Liver (tissue), 8 donors: ENCODE measurements at regions not wholly inside any gene's neighbourhood (a gene's known extent, or its start where the extent isn't known, plus 50 kb on each side); places are given as distances from the start of the nearest gene placed in this dataset.

ENCODE experiments used
- DNase-seq: peaks from one replicate; pipeline ENCODE4 v3.0.0-alpha.2; 2017; ENCODE audit warnings: low spot score
- H3K27ac ChIP-seq, 2 donors: one replicate each; pipeline ENCODE4 v1.7.0; 2013; ENCODE audit warnings: inconsistent platforms in 2 of 2, low read length in 2 of 2, control low read depth in 1 of 2, low read depth in 1 of 2, mild to moderate bottlenecking in 1 of 2
- H3K27me3 ChIP-seq, 4 donors: one replicate each; pipeline versions ENCODE4 v1.6.1 to v1.7.0; 2013; ENCODE audit warnings: low read length in 3 of 4, inconsistent platforms in 1 of 4, mild to moderate bottlenecking in 1 of 4, moderate library complexity in 1 of 4; ENCODE audit not compliant: control insufficient read depth in 4 of 4, insufficient read depth in 4 of 4
- H3K36me3 ChIP-seq, 4 donors: one replicate each; pipeline versions ENCODE4 v1.6.1 to v1.7.0; 2013; ENCODE audit warnings: low read length in 3 of 4, mild to moderate bottlenecking in 3 of 4, low read depth in 1 of 4, moderate library complexity in 1 of 4; ENCODE audit not compliant: control insufficient read depth in 4 of 4, insufficient read depth in 3 of 4
- H3K4me1 ChIP-seq, 4 donors: one replicate each; pipeline versions ENCODE4 v1.6.1 to v1.7.0; 2013; ENCODE audit warnings: low read length in 3 of 4, mild to moderate bottlenecking in 3 of 4, moderate library complexity in 1 of 4; ENCODE audit not compliant: control insufficient read depth in 4 of 4, insufficient read depth in 4 of 4
- H3K4me3 ChIP-seq, 3 donors: one replicate each; pipeline versions ENCODE4 v1.6.1 to v1.7.0; 2013; ENCODE audit warnings: low read length in 3 of 3, control low read depth in 1 of 3, low read depth in 1 of 3, mild to moderate bottlenecking in 1 of 3
- H3K9ac ChIP-seq, 2 donors: one replicate each; pipeline ENCODE4 v1.7.0; 2013; ENCODE audit warnings: low read length in 2 of 2, mild to moderate bottlenecking in 2 of 2, moderate library complexity in 2 of 2, control low read depth in 1 of 2, low read depth in 1 of 2
- H3K9me3 ChIP-seq, 4 donors: one replicate each; pipeline versions ENCODE4 v1.6.1 to v1.7.0; 2013; ENCODE audit warnings: low read length in 3 of 4; ENCODE audit not compliant: control insufficient read depth in 4 of 4
- EGR1 ChIP-seq, 2 donors: IDR thresholded peaks; 2 replicates each; pipeline ENCODE4 v1.6.1; 2016 to 2018; ENCODE audit warnings: antibody characterized with exemption in 2 of 2, low read depth in 2 of 2
- FOXA1 ChIP-seq: IDR thresholded peaks from 2 replicates; pipeline ENCODE4 v1.6.1; 2016; ENCODE audit warnings: antibody characterized with exemption
- FOXA2 ChIP-seq: IDR thresholded peaks from 2 replicates; pipeline ENCODE4 v1.6.1; 2016; ENCODE audit warnings: antibody characterized with exemption
- GABPA ChIP-seq, 2 donors: IDR thresholded peaks in 1 of 2; conservative IDR thresholded peaks in 1 of 2; 2 replicates each; pipeline ENCODE4 v1.6.1; 2016; ENCODE audit warnings: antibody characterized with exemption in 2 of 2, mild to moderate bottlenecking in 1 of 2, moderate library complexity in 1 of 2
- HNF4A ChIP-seq, 2 donors: conservative IDR thresholded peaks; 2 replicates each; pipeline ENCODE4 v1.6.1; 2016; ENCODE audit warnings: antibody characterized with exemption in 2 of 2, mild to moderate bottlenecking in 2 of 2
- HNF4G ChIP-seq: IDR thresholded peaks from 2 replicates; pipeline ENCODE4 v1.6.1; 2016; ENCODE audit warnings: antibody characterized with exemption
- JUND ChIP-seq, 2 donors: IDR thresholded peaks; 2 replicates each; pipeline ENCODE4 v1.6.1; 2016; ENCODE audit warnings: antibody characterized with exemption in 2 of 2
- NR2F2 ChIP-seq: IDR thresholded peaks from 2 replicates; pipeline ENCODE4 v1.6.1; 2016; ENCODE audit warnings: antibody characterized with exemption
- RAD21 ChIP-seq, 2 donors: IDR thresholded peaks; 2 replicates each; pipeline ENCODE4 v1.6.1; 2016; ENCODE audit warnings: antibody characterized with exemption in 2 of 2, mild to moderate bottlenecking in 2 of 2
- RXRA ChIP-seq, 2 donors: IDR thresholded peaks; 2 replicates each; pipeline ENCODE4 v1.6.1; 2017 to 2018; ENCODE audit warnings: antibody characterized with exemption in 2 of 2, mild to moderate bottlenecking in 1 of 2
- SP1 ChIP-seq: IDR thresholded peaks from 2 replicates; pipeline ENCODE4 v1.6.1; 2018; ENCODE audit warnings: antibody characterized with exemption, mild to moderate bottlenecking
- TAF1 ChIP-seq: conservative IDR thresholded peaks from 2 replicates; pipeline ENCODE4 v1.6.1; 2016; ENCODE audit warnings: antibody characterized with exemption, mild to moderate bottlenecking
- YY1 ChIP-seq: IDR thresholded peaks from 2 replicates; pipeline ENCODE4 v1.6.1; 2016; ENCODE audit warnings: antibody characterized with exemption, mild to moderate bottlenecking
- WGBS: extraction: QIAGEN DNeasy Blood & Tissue Kit; methylation state at CpG from one replicate; pipeline ENCODE4 v1.1.7; 2013; 5-methylcytosine and 5-hydroxymethylcytosine counted together
- TF ChIP-seq, protein P1 (sequence below): IDR thresholded peaks from 2 replicates; pipeline ENCODE4 v1.6.1; 2016; ENCODE audit warnings: antibody characterized with exemption
- TF ChIP-seq, protein P2 (sequence below): fragments of 150-350 bp; IDR thresholded peaks from 2 replicates; pipeline ENCODE4 v1.5.1; 2017; ENCODE audit warnings: improper control_type of control experiment, low read depth, low read length; ENCODE audit not compliant: missing input control
- TF ChIP-seq, protein P3 (sequence below): IDR thresholded peaks from 2 replicates; pipeline ENCODE4 v1.6.1; 2016; ENCODE audit warnings: antibody characterized with exemption, mild to moderate bottlenecking
- TF ChIP-seq, protein P4 (sequence below): IDR thresholded peaks from 2 replicates; pipeline ENCODE4 v1.6.1; 2016; ENCODE audit warnings: antibody characterized with exemption
- TF ChIP-seq, protein P5 (sequence below): IDR thresholded peaks from 2 replicates; pipeline ENCODE4 v1.6.1; 2016; ENCODE audit warnings: antibody characterized with exemption
- donor health status: healthy.
- donor health status: healthy.
- donor health status: healthy.
- donor health status: healthy.
- donor health status: healthy.

DNA sequence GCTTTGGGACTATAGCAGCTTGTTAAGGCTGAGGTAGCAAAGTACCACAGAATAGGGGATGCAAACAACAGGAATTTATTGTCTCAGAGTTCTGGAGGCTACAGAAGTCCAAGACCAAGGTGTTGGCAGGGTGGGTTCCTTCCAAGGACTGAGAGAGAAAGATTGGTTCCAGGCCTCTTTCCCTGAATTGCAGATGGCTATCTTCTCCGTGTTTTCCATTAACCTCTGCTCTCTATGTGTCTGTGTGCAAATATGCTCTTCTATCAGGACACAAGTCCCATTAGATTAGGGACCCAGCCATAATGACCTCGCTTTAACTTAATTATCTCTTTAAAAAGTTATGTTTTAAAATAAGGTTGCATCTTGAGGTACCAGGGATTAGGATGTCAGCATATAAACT is 1732.9 kb upstream of the SLC10A2 start (continued):
- TF ChIP-seq, protein P1, sequence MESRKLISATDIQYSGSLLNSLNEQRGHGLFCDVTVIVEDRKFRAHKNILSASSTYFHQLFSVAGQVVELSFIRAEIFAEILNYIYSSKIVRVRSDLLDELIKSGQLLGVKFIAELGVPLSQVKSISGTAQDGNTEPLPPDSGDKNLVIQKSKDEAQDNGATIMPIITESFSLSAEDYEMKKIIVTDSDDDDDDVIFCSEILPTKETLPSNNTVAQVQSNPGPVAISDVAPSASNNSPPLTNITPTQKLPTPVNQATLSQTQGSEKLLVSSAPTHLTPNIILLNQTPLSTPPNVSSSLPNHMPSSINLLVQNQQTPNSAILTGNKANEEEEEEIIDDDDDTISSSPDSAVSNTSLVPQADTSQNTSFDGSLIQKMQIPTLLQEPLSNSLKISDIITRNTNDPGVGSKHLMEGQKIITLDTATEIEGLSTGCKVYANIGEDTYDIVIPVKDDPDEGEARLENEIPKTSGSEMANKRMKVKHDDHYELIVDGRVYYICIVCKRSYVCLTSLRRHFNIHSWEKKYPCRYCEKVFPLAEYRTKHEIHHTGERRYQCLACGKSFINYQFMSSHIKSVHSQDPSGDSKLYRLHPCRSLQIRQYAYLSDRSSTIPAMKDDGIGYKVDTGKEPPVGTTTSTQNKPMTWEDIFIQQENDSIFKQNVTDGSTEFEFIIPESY = no peak
- no peak for TF ChIP-seq NR2F2
- no peak for TF ChIP-seq RXRA (IDR thresholded peaks at IDR 0.05)

DNA sequence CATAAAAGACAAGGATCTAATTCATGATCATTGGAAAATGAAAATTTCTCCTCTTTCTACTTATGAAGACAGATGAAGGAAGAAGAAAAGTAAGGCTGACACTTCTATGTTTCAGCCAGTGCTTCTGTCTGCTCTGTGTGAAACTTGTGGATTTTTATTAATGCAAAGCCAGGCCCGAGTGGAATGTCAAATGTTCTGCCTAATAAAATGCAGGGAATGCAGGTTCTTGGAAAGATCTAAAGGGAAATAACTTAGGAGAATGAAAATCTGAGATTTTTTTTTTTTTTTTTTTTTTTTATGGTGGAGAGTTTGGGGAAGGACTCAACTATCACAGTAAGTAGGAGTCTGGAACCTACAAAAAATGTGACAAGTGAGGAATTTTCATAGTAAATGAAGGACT is 1732.3 kb upstream of the SLC10A2 start:
- 33% methylated on average over 1 of the region's 1 CpG for WGBS
- Histone ChIP-seq H3K9me3 (no peaks in the 10 kb centered on the region), H3K27me3 (peaks cover 0 to 4% (median 0%) of the 10 kb centered on the region in 4 donors), H3K27ac (no peak overlapping the region), H3K9ac (no peak overlapping the region), H3K36me3 (no peaks in the 10 kb centered on the region), H3K4me1 (no peaks in the 10 kb centered on the region), H3K4me3 (no peak overlapping the region)
- DNase-seq = no peak
- TF ChIP-seq YY1 = no peak
- no peak for TF ChIP-seq HNF4G
- TF ChIP-seq, protein P2, sequence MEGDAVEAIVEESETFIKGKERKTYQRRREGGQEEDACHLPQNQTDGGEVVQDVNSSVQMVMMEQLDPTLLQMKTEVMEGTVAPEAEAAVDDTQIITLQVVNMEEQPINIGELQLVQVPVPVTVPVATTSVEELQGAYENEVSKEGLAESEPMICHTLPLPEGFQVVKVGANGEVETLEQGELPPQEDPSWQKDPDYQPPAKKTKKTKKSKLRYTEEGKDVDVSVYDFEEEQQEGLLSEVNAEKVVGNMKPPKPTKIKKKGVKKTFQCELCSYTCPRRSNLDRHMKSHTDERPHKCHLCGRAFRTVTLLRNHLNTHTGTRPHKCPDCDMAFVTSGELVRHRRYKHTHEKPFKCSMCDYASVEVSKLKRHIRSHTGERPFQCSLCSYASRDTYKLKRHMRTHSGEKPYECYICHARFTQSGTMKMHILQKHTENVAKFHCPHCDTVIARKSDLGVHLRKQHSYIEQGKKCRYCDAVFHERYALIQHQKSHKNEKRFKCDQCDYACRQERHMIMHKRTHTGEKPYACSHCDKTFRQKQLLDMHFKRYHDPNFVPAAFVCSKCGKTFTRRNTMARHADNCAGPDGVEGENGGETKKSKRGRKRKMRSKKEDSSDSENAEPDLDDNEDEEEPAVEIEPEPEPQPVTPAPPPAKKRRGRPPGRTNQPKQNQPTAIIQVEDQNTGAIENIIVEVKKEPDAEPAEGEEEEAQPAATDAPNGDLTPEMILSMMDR = no peak
- TF ChIP-seq, protein P3, sequence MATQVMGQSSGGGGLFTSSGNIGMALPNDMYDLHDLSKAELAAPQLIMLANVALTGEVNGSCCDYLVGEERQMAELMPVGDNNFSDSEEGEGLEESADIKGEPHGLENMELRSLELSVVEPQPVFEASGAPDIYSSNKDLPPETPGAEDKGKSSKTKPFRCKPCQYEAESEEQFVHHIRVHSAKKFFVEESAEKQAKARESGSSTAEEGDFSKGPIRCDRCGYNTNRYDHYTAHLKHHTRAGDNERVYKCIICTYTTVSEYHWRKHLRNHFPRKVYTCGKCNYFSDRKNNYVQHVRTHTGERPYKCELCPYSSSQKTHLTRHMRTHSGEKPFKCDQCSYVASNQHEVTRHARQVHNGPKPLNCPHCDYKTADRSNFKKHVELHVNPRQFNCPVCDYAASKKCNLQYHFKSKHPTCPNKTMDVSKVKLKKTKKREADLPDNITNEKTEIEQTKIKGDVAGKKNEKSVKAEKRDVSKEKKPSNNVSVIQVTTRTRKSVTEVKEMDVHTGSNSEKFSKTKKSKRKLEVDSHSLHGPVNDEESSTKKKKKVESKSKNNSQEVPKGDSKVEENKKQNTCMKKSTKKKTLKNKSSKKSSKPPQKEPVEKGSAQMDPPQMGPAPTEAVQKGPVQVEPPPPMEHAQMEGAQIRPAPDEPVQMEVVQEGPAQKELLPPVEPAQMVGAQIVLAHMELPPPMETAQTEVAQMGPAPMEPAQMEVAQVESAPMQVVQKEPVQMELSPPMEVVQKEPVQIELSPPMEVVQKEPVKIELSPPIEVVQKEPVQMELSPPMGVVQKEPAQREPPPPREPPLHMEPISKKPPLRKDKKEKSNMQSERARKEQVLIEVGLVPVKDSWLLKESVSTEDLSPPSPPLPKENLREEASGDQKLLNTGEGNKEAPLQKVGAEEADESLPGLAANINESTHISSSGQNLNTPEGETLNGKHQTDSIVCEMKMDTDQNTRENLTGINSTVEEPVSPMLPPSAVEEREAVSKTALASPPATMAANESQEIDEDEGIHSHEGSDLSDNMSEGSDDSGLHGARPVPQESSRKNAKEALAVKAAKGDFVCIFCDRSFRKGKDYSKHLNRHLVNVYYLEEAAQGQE = no peak
- no peak for TF ChIP-seq NR2F2
- no peak for TF ChIP-seq HNF4A (conservative IDR thresholded peaks at IDR 0.05)
- TF ChIP-seq JUND (IDR thresholded peaks at IDR 0.05) = no peak
- no peak for TF ChIP-seq RAD21 (IDR thresholded peaks at IDR 0.05)
- TF ChIP-seq, protein P4, sequence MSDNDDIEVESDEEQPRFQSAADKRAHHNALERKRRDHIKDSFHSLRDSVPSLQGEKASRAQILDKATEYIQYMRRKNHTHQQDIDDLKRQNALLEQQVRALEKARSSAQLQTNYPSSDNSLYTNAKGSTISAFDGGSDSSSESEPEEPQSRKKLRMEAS = no peak
- TF ChIP-seq EGR1 (IDR thresholded peaks at IDR 0.05; ENCODE audit: low read depth in 2 of 2) = no peak
- TF ChIP-seq FOXA1 = no peak
- TF ChIP-seq, protein P5, sequence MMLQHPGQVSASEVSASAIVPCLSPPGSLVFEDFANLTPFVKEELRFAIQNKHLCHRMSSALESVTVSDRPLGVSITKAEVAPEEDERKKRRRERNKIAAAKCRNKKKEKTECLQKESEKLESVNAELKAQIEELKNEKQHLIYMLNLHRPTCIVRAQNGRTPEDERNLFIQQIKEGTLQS = no peak
- TF ChIP-seq SP1 = no peak
- no peak for TF ChIP-seq FOXA2
- TF ChIP-seq RXRA (IDR thresholded peaks at IDR 0.05) = no peak
- TF ChIP-seq, protein P1 = no peak
- no peak for TF ChIP-seq TAF1
- TF ChIP-seq GABPA (IDR thresholded peaks at IDR 0.05 in 1 of 2, conservative IDR thresholded peaks at IDR 0.05 in 1 of 2) = no peak
